ENCODE measurements at regions not wholly inside any gene's neighbourhood (a gene's known extent, or its start where the extent isn't known, plus 50 kb on each side); places are given as distances from the start of the nearest gene placed in this dataset.

GRCh38 chr5:164972973-164973372 lies 1467.6 kb downstream of the MAT2B start:
- TF ChIP-seq CTCF (IDR thresholded peaks at IDR 0.05) (no peak), POLR2A (IDR thresholded peaks at IDR 0.05) (no peak)
